ENCODE measurements at regions not wholly inside any gene's neighbourhood (a gene's known extent, or its start where the extent isn't known, plus 50 kb on each side); places are given as distances from the start of the nearest gene placed in this dataset.

GRCh38 chr13:44872751-44873150 lies 116.5 kb downstream of the NUFIP1 start:
- TF ChIP-seq CTCF (conservative IDR thresholded peaks at IDR 0.05; ENCODE audit: low read depth, low read length) (no peak), EZH2phosphoT487 (IDR thresholded peaks at IDR 0.05; ENCODE audit: borderline replicate concordance, low read length) (no peak)

Data from PC-3 (cell line).